Tibial nerve (tissue), 4 donors: ENCODE measurements at regions not wholly inside any gene's neighbourhood (a gene's known extent, or its start where the extent isn't known, plus 50 kb on each side); places are given as distances from the start of the nearest gene placed in this dataset.

ENCODE experiments used
- DNase-seq, 2 donors: peaks; one replicate each; pipeline ENCODE4 v3.0.0-alpha.2; 2019; ENCODE audit warnings: low spot score in 2 of 2
- H3K27ac ChIP-seq, 4 donors: fragments of 200-600 bp; sonication (generic) in 3 of 4; one replicate each; pipeline ENCODE4 v1.5.1; 2017 to 2019; ENCODE audit warnings: mild to moderate bottlenecking in 1 of 4
- H3K27me3 ChIP-seq, 2 donors: fragments of 200-600 bp; sonication (generic) in 1 of 2; one replicate each; pipeline versions ENCODE4 v1.5.1 to v1.6.0; 2017 to 2019
- H3K36me3 ChIP-seq, 3 donors: fragments of 200-600 bp; sonication (generic); one replicate each; pipeline ENCODE4 v1.5.1; 2018 to 2019
- H3K4me1 ChIP-seq, 4 donors: fragments of 200-600 bp; sonication (generic) in 3 of 4; one replicate each; pipeline ENCODE4 v1.5.1; 2017 to 2019
- H3K4me3 ChIP-seq, 4 donors: fragments of 200-600 bp; sonication (generic) in 3 of 4; one replicate each; pipeline ENCODE4 v1.5.1; 2017 to 2019; ENCODE audit warnings: mild to moderate bottlenecking in 1 of 4, moderate library complexity in 1 of 4
- H3K9me3 ChIP-seq, 4 donors: fragments of 200-600 bp; sonication (generic) in 3 of 4; one replicate each; pipeline ENCODE4 v1.5.1; 2017 to 2019
- EP300 ChIP-seq, 2 donors: sonication (generic); formaldehyde crosslinking; IDR thresholded peaks; one replicate each; pipeline ENCODE4 v1.6.1; 2017; ENCODE audit warnings: antibody characterized with exemption in 2 of 2, mild to moderate bottlenecking in 1 of 2
- POLR2A ChIP-seq, 2 donors: fragments of 450-650 bp; IDR thresholded peaks; one replicate each; pipeline ENCODE4 v1.6.1; 2017; ENCODE audit warnings: antibody characterized with exemption in 2 of 2, mild to moderate bottlenecking in 2 of 2, moderate library complexity in 2 of 2
- WGBS, 2 donors: methylation state at CpG; one replicate each; pipeline ENCODE4 v1.1.5; 2018; 5-methylcytosine and 5-hydroxymethylcytosine counted together
- TF ChIP-seq, protein P1 (sequence below), 5 experiments: fragments of 200-600 bp in 3 of 5; fragments of 450-650 bp in 2 of 5; sonication (generic) in 3 of 5; IDR thresholded peaks; one replicate each; pipeline ENCODE4 v1.5.1; 2016 to 2019; ENCODE audit warnings: antibody characterized with exemption in 5 of 5, mild to moderate bottlenecking in 3 of 5, moderate library complexity in 2 of 5

DNA sequence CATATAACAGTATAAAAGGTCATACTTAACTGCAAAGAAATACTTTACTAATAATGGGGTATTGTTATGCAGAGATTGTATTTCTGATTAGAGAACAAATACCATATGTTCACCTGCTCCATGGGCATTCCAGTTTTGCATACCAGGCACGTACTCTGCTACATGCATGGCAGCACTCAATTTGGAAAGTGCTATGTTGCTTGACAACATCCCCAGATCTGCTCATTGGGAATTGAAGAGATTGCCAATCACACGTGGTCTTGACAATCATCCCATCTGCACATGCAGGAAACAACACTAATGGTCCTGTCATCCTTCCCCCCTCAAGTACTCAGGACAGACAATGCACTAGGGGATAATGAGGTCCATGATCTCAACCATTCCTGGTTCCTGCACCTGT, 63.4 kb upstream of the PDE4B start:
- no peaks in the 10 kb centered on the region for H3K4me1 ChIP-seq
- H3K9me3 ChIP-seq: no peaks in the 10 kb centered on the region
- H3K27ac ChIP-seq: no peak overlapping the region
- TF ChIP-seq POLR2A (IDR thresholded peaks at IDR 0.05) (no peak), EP300 (IDR thresholded peaks at IDR 0.05) (no peak)
- TF ChIP-seq, protein P1, sequence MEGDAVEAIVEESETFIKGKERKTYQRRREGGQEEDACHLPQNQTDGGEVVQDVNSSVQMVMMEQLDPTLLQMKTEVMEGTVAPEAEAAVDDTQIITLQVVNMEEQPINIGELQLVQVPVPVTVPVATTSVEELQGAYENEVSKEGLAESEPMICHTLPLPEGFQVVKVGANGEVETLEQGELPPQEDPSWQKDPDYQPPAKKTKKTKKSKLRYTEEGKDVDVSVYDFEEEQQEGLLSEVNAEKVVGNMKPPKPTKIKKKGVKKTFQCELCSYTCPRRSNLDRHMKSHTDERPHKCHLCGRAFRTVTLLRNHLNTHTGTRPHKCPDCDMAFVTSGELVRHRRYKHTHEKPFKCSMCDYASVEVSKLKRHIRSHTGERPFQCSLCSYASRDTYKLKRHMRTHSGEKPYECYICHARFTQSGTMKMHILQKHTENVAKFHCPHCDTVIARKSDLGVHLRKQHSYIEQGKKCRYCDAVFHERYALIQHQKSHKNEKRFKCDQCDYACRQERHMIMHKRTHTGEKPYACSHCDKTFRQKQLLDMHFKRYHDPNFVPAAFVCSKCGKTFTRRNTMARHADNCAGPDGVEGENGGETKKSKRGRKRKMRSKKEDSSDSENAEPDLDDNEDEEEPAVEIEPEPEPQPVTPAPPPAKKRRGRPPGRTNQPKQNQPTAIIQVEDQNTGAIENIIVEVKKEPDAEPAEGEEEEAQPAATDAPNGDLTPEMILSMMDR (IDR thresholded peaks at IDR 0.05): no peak
- no peaks in the 10 kb centered on the region for H3K36me3 ChIP-seq
- no peak for DNase-seq
- 32 to 47% methylated on average over 2 of the region's 2 CpGs for WGBS, 2 donors
- no peak overlapping the region for H3K4me3 ChIP-seq
- no peaks in the 10 kb centered on the region for H3K27me3 ChIP-seq

DNA sequence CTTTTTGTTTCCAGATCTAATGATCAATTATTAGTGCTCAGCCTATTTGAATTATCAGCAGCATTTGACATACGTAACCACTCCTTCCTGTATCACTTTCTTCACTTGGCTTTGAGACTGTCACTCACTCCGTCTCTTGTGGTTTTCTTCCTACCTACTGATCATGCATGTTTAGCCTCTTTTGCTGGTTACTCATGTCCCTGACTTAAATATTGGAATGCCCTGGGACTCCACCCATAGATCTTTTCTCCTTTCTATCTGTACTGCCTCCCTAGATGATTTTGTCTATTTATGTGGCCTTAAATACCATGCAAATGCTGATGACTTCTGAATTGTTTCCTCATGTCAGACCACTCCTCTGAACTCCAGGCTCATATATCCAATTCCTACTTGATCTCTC, 57.7 kb upstream of the PDE4B start:
- Histone ChIP-seq H3K36me3 (no peaks in the 10 kb centered on the region), H3K4me1 (no peaks in the 10 kb centered on the region), H3K9me3 (peaks cover 0 to 3% (median 0%) of the 10 kb centered on the region in 4 donors), H3K4me3 (no peak overlapping the region), H3K27ac (no peak overlapping the region), H3K27me3 (no peaks in the 10 kb centered on the region)
- 85 to 91% methylated on average over 2 of the region's 2 CpGs for WGBS, 2 donors
- TF ChIP-seq, protein P1 (IDR thresholded peaks at IDR 0.05): no peak
- no peak for TF ChIP-seq POLR2A (IDR thresholded peaks at IDR 0.05)
- no peak for TF ChIP-seq EP300 (IDR thresholded peaks at IDR 0.05)
- no peak for DNase-seq

DNA sequence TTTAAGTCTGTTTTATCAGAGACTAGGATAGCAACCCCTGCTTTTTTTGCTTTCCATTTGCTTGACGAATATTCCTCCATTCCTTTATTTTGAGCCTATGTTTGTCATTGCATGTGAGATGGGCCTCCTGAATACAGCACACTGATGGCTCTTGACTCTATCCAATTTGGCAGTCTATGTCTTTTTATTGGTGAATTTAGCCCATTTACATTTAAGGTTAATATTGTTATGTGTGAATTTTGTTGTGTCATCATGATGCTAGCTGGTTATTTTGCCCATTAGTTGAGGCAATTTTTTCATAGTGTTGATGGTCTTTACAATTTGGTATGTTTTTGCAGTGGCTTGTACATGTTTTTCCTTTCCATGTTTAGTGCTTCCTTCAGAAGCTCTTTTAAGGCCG, 50.7 kb upstream of the PDE4B start:
- 87 to 94% methylated on average over 2 of the region's 2 CpGs for WGBS, 2 donors
- H3K36me3 ChIP-seq: no peaks in the 10 kb centered on the region
- H3K27ac ChIP-seq: no peak overlapping the region
- H3K4me1 ChIP-seq: no peaks in the 10 kb centered on the region
- TF ChIP-seq, protein P1 (IDR thresholded peaks at IDR 0.05): no peak
- TF ChIP-seq POLR2A (IDR thresholded peaks at IDR 0.05): no peak
- TF ChIP-seq EP300 (IDR thresholded peaks at IDR 0.05): no peak
- H3K27me3 ChIP-seq: no peaks in the 10 kb centered on the region
- H3K4me3 ChIP-seq: no peak overlapping the region
- peaks cover 0 to 27% (median 2%) of the 10 kb centered on the region in 4 donors for H3K9me3 ChIP-seq
- no peak for DNase-seq
